ENCODE measurements at regions not wholly inside any gene's neighbourhood (a gene's known extent, or its start where the extent isn't known, plus 50 kb on each side); places are given as distances from the start of the nearest gene placed in this dataset.

DNA sequence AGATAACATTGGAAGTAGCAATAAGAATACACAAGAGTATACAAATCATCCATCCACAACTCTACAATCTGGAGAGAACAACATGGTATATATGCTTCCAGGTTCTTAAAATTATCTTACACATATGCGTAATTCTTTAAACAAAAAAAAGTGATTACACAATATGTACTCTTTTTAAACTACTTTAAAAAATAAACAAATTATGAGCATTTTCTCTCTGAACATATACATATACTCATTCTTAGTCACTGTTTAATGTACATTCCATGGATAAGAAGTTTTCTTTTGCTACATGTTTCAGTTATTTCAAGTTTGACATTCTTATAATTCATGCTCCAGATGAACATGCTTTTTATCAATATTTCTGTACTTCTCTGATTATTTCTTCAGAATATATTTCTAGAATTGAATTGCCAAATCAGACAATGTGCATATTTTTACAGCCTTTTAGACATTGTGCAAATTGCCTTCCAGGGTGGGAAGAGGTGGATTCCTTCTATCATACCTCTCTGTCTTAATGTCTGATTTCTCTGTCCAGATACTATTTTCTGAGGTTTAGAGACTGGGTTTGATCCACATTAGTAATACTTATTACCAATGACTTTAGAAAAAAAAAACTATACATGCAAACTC, 551.6 kb downstream of the METTL15 start:
- TF ChIP-seq ELF4 (IDR thresholded peaks at IDR 0.05) (no peak), FOXA1 (IDR thresholded peaks at IDR 0.05) (no peak), LEF1 (IDR thresholded peaks at IDR 0.05; ENCODE audit: borderline replicate concordance) (no peak), SP1 (IDR thresholded peaks at IDR 0.05) (no peak), NFRKB (IDR thresholded peaks at IDR 0.05) (no peak), TARDBP (IDR thresholded peaks at IDR 0.05) (no peak), FOXM1 (IDR thresholded peaks at IDR 0.05; ENCODE audit: borderline replicate concordance) (no peak), CTBP1 (IDR thresholded peaks at IDR 0.05; ENCODE audit: borderline replicate concordance) (no peak)
